HCT116 (cell line): ENCODE measurements at regions not wholly inside any gene's neighbourhood (a gene's known extent, or its start where the extent isn't known, plus 50 kb on each side); places are given as distances from the start of the nearest gene placed in this dataset.
"Not testable (repeated sequence)": the region's sequence is repeated elsewhere in the genome, so short reads cannot be mapped to it uniquely, and the experiment has no call there.

ENCODE experiments used
- ATAC-seq: fragments of 200-7000 bp; cut with Tn5 transposase; 2 replicates; pipeline ENCODE4 v1.9.1; 2020; ENCODE audit warnings: mild to moderate bottlenecking, moderate library complexity
- BruUV-seq: library from RNA; stranded (reverse); fragments of 400-500 nt; replicated peaks from 2 replicates; lab custom pipeline; 2021; lab: Mats Ljungman, UMichigan
- CTCF ChIA-PET: fragments of 300-600 bp; sonication (Branson Sonifier 250); formaldehyde crosslinking; loops from one replicate; lab custom pipeline; 2021; ENCODE audit warnings: antibody characterized with exemption; lab: Charles Lee
- POLR2A ChIA-PET: fragments of 300-600, 350-600 bp; sonication (Branson Sonifier 250); formaldehyde crosslinking; loops from one replicate; lab custom pipeline; 2021; ENCODE audit warnings: antibody characterized with exemption; lab: Charles Lee
- RAD21 ChIA-PET, 2 experiments: fragments of 300-600 bp; sonication (Branson Sonifier 250); formaldehyde crosslinking; loops; one replicate each; lab custom pipeline; 2023; ENCODE audit warnings: low total read pairs in 2 of 2; ENCODE audit not compliant: uncharacterized antibody in 2 of 2, unreplicated experiment in 2 of 2, low non-redundant PET in 1 of 2; lab: Charles Lee
- DNase-seq: peaks from one replicate; pipeline ENCODE4 v3.0.0-alpha.2; 2010; ENCODE audit warnings: low read depth, low spot score
- H2AFZ ChIP-seq: fragments of 200-600 bp; shearing (Covaris generic), sonication (generic); 2 replicates; pipeline ENCODE4 v1.6.1; 2017; ENCODE audit warnings: low read depth, mixed run types, mixed read lengths, antibody characterized with exemption, low read length; ENCODE audit not compliant: poor library complexity, severe bottlenecking
- H3K27ac ChIP-seq: 2 replicates; pipeline ENCODE4 v1.5.1; 2012; ENCODE audit warnings: low read depth, low read length
- H3K27me3 ChIP-seq: fragments of 200-600 bp; sonication (generic); 2 replicates; pipeline ENCODE4 v1.6.1; 2016; ENCODE audit warnings: mixed run types, low read length, mixed read lengths; ENCODE audit not compliant: insufficient read depth
- H3K36me3 ChIP-seq, 2 experiments: fragments of 200-500 bp in 1 of 2; fragments of 200-600 bp in 1 of 2; sonication (Bioruptor generic) in 1 of 2; sonication (generic) in 1 of 2; 2 replicates each; pipeline versions ENCODE4 v1.5.1 to v1.6.1; 2014 to 2016; ENCODE audit warnings: low read length in 2 of 2, inconsistent platforms in 1 of 2, mixed read lengths in 1 of 2, mixed run types in 1 of 2; ENCODE audit not compliant: insufficient read depth in 2 of 2, control insufficient read depth in 1 of 2
- H3K4me1 ChIP-seq, 2 experiments: fragments of 200-600 bp in 1 of 2; sonication (generic) in 1 of 2; 2 replicates each; pipeline versions ENCODE4 v1.5.1 to v1.6.1; 2012 to 2017; ENCODE audit warnings: low read length in 2 of 2, inconsistent platforms in 1 of 2, mild to moderate bottlenecking in 1 of 2, mixed read lengths in 1 of 2, mixed run types in 1 of 2, moderate library complexity in 1 of 2; ENCODE audit not compliant: insufficient read depth in 2 of 2, control insufficient read depth in 1 of 2
- H3K4me2 ChIP-seq: fragments of 200-600 bp; sonication (generic); 2 replicates; pipeline ENCODE4 v1.6.1; 2017; ENCODE audit warnings: mixed run types, low read length, mixed read lengths
- H3K4me3 ChIP-seq, 2 experiments: fragments of 200-600 bp in 1 of 2; sonication (generic) in 1 of 2; replicated peaks in 1 of 2; 2 replicates each; pipeline ENCODE4 v1.5.1; 2011 to 2016; ENCODE audit warnings: low read length in 2 of 2, control low read depth in 1 of 2, low read depth in 1 of 2, mild to moderate bottlenecking in 1 of 2, mixed read lengths in 1 of 2, mixed run types in 1 of 2
- H3K79me2 ChIP-seq: fragments of 200-600 bp; sonication (generic); 2 replicates; pipeline ENCODE4 v1.6.1; 2017; ENCODE audit warnings: mild to moderate bottlenecking, mixed run types, low read length, moderate library complexity, mixed read lengths; ENCODE audit not compliant: insufficient read depth
- H3K9ac ChIP-seq: fragments of 200-600 bp; sonication (generic); 2 replicates; pipeline ENCODE4 v1.6.1; 2016; ENCODE audit warnings: low read length, mixed read lengths
- H3K9me2 ChIP-seq: fragments of 200-600 bp; sonication (generic), shearing (Covaris generic); 2 replicates; pipeline ENCODE4 v1.6.1; 2017; ENCODE audit warnings: mixed run types, mild to moderate bottlenecking, moderate library complexity; ENCODE audit not compliant: insufficient read depth
- H3K9me3 ChIP-seq, 2 experiments: fragments of 200-500 bp in 1 of 2; fragments of 200-600 bp in 1 of 2; sonication (Bioruptor generic) in 1 of 2; sonication (generic) in 1 of 2; 2 replicates each; pipeline ENCODE4 v1.6.1; 2014 to 2017; ENCODE audit warnings: low read length in 2 of 2, mixed read lengths in 2 of 2, inconsistent platforms in 1 of 2, low read depth in 1 of 2, mild to moderate bottlenecking in 1 of 2, mixed run types in 1 of 2, moderate library complexity in 1 of 2; ENCODE audit not compliant: control insufficient read depth in 1 of 2, insufficient read depth in 1 of 2
- H4K20me1 ChIP-seq: fragments of 200-600 bp; sonication (generic), shearing (Covaris generic); 2 replicates; pipeline ENCODE4 v1.6.1; 2017; ENCODE audit warnings: mixed run types, mild to moderate bottlenecking, moderate library complexity; ENCODE audit not compliant: insufficient read depth
- intact Hi-C: fragments of 100-400 bp; cut with micrococcal nuclease; formaldehyde crosslinking; loops from 2 replicates; pipeline ENCODE4 v1.10.0; 2022

DNA sequence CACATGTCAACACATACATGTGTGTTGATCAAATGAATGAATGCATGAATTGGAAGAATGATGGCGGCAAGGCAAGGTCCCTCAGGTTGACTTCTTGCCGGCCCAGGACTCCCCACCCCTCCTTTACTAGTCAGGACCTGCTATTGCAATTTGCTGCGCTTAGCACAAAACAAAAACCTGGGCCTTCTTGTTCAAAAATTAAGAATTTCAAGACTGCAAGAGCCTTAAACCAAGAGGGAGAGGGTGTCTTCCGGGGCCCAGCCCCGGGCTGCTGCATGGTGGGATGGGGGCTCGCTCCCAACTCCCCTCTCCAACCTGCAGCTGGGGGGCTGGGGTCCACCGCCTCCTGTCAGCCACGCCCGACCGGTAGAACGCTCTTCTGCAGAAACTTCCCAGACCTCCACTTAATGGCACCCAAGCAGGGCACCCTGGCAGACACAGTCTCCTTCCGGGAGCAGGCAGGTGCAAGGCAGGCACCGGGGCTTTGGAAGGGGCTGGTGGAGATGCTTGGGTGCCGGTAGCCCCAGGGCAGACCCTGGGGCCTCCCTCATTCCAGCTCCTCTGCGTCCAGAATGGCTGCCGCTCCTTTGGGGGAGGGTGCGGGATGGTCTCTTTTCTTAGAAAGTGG is 2896.5 kb downstream of the RPIA start:
- H3K9me2 ChIP-seq, RAD21 ChIA-PET, POLR2A ChIA-PET, H2AFZ ChIP-seq, CTCF ChIA-PET, ATAC-seq, H3K4me2 ChIP-seq, H3K4me3 ChIP-seq, H4K20me1 ChIP-seq, intact Hi-C loops, H3K36me3 ChIP-seq, BruUV-seq, H3K4me1 ChIP-seq, DNase-seq, H3K9ac ChIP-seq, H3K79me2 ChIP-seq, H3K9me3 ChIP-seq, H3K27me3 ChIP-seq, H3K27ac ChIP-seq: not testable (repeated sequence)

DNA sequence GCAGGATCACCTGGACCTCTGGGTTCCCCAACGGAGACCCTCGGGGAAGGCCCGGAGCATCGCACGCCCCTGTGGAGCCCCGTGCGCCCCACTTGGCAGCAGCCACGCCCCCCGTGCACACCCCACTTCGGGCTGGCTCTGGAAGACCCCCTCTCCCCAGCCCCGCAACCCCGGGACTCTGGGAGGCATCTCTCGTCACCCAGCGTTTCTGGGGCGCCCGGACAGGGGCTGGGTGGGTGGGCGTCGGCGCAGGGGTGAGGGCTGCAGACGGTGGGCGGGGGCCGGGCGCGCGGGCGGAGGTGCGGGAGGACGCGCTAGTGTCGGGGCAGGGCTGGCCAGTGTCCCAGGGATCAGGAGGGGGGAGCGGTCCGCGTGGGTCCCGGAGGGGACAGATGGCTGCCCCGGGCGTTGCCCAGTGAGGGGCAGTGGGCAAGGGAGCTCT is 2897.3 kb downstream of the RPIA start:
- intact Hi-C loops, H3K79me2 ChIP-seq, CTCF ChIA-PET, RAD21 ChIA-PET, H3K4me2 ChIP-seq, POLR2A ChIA-PET, H3K9me3 ChIP-seq, BruUV-seq, H3K4me1 ChIP-seq, H2AFZ ChIP-seq, H3K4me3 ChIP-seq, H3K9ac ChIP-seq, ATAC-seq, H3K27me3 ChIP-seq, H4K20me1 ChIP-seq, H3K9me2 ChIP-seq, H3K36me3 ChIP-seq, H3K27ac ChIP-seq, DNase-seq: not testable (repeated sequence)

DNA sequence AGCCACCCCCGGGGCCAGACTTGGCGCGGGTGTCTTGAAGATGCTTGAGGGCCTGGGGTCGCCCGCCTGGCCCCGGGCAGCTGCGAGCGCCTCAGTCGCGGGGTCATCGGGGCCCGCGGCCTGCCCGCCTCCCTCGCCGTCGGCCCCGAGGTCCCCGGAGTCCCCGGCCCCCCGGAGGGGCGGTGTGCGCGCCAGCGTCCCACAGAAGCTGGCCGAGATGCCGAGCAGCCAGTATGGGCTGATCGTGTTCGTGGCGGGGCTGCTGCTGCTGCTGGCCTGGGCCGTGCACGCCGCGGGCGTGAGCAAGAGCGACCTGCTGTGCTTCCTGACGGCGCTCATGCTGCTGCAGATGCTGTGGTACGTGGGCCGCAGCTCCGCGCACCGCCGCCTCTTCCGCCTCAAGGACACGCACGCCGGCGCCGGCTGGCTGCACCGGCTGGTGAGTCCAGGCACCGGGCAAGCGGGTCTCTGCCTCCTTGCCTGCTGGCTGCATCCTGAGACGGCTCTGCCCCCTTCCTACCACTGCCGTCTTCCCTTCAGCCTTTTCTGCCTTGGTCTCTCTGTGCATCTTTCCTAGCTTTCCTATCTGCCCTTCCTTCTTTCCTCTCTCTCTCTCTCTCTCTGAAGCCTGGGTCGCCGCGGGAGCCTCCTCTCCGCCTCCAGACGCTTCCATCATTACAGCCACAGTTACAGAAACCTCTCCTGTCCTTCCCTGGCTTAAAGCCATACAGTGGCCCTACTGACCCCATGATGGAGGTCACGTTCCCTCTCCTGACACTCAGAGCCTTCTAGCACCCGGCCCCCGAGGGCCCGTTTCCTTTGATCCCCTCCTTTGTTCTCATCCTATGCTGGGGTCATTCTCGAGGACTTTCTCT is 2898.2 kb downstream of the RPIA start:
- DNase-seq, CTCF ChIA-PET, H3K36me3 ChIP-seq, H2AFZ ChIP-seq, H3K27ac ChIP-seq, H3K9ac ChIP-seq, H3K9me2 ChIP-seq, H3K4me1 ChIP-seq, H4K20me1 ChIP-seq, H3K4me3 ChIP-seq, H3K4me2 ChIP-seq, ATAC-seq, intact Hi-C loops, H3K9me3 ChIP-seq, H3K79me2 ChIP-seq, POLR2A ChIA-PET, H3K27me3 ChIP-seq, RAD21 ChIA-PET, BruUV-seq: not testable (repeated sequence)

- H3K27me3 ChIP-seq, CTCF ChIA-PET, H2AFZ ChIP-seq, intact Hi-C loops, H3K4me3 ChIP-seq, H3K4me1 ChIP-seq, POLR2A ChIA-PET, BruUV-seq, H3K9ac ChIP-seq, ATAC-seq, H3K36me3 ChIP-seq, H3K9me2 ChIP-seq, DNase-seq, H3K27ac ChIP-seq, RAD21 ChIA-PET, H3K4me2 ChIP-seq, H3K79me2 ChIP-seq, H3K9me3 ChIP-seq, H4K20me1 ChIP-seq: not testable (repeated sequence)
Measured at GRCh38 chr2:91590381-91590780, 2898.9 kb downstream of the RPIA start.
